Epidermal melanocyte (primary cell): ENCODE measurements at regions not wholly inside any gene's neighbourhood (a gene's known extent, or its start where the extent isn't known, plus 50 kb on each side); places are given as distances from the start of the nearest gene placed in this dataset.

Source experiments
- DNase-seq: peaks from one replicate; pipeline ENCODE4 v3.0.0; 2011; ENCODE audit warnings: low spot score; ENCODE audit not compliant: insufficient read length

DNA sequence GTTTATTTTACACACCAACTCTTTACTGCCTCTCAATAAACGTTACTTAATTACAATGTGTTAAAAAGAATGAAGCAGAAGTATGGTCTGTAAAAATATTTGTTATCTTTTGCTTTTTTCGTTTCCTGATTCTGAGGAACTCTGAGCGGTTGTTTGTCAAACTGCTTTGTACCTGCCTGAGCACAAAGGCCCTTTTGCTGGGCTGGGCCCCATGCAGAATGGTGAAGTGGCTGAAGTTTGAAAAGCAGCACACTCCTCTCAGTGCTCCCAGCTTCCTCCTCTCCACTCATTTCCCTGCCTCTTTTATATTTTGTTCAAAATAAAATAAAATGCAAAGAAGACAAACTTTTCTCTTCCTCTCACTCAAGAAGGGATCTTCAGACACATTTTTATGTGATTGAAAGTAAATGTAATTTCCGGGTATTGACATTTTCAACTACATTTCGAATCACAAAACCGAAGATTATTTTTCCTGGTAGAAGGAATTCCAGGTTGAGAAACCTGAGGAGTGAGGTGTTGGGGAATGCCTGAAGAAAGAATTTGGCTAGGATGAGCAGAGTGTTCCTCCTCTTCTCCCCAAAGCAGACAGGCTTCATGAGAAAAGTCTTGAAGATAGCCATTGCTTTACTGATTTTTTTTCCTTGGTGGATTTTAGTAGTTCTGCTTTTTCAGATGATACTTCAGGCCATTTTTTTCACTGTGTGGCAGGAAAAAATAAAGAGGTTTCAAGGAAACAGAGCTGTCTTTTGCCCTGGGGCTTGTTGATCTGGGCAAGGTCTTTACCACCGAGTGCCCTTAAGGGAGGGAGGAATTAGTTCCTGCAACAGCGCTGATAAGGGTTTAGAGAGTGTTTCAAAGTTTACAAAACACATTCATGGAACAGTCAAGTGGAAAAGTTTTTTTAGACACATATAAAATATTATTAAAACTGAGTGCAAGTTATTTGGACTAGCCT lies 229.8 kb downstream of the NFKBIZ start:
- no peak for DNase-seq

DNA sequence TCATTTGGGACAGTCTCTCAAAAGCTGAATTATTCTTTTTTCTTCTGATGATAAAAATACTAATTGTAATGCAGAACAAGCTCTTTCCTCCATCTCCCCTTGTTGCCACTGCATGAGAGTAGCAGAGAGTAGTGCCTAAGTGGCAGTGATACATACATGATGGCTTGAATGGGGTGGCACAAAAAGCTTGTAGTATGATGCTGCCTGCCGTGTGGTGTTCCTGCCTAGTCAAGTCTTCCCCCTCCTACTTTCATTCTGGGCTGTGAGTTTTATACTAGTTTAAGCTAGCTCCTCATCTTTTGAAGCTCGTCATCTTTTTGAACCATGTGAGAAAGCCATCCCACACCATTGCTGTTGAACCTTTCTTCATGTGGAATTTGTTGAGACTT lies 230.5 kb downstream of the NFKBIZ start:
- no peak for DNase-seq

DNA sequence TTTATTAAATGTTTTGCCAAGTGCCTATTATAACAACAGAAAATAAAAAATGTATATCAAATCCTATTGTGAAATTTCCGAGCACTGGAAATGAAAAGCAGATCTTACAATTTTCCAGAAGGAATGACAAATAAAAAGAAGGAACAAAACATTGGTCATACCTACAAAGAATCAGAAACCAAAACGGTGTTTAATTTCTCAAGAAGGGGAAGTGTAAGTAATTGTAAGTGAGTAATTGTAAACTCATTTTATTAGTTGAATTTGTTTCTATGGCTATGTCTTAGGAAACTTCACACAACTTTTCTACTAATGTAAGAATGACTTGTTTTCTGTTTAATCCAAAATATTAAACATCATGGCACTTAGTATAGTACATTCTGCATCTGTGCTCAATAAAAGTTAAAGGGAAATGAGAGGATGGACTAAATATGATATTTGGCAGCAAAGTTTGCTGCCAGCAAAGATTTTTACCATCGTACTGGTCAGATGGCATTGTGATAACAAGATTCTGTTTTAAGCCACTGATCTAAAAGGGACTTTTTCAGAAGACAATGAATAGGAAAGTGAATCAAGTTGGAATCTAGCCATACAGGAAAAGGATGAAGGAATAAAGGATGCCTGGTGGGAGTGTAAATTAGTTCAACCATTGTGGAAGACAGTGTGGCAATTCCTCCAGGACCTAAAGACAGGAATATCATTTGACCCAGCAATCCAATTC lies 232.4 kb downstream of the NFKBIZ start:
- DNase-seq, result no peak

DNA sequence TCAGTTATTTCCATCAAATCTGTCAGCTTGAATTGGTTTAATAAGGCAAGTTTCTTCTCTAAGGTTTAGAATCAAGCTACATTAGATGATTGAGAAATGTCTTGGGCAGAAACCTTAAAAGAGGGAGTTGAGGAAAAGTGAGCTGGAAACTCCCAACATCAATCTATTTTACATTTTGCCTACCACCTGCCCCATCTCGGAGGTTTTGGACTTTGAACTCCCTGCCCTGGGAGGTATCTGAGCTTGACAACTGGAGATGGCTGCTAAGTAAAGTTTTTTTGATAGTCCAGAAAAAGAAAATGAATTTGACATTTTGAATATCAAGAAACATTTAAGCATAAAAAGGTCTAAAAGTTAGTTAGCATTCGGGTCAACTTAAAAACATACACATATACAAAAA lies 234.2 kb downstream of the NFKBIZ start:
- no peak for DNase-seq

DNA sequence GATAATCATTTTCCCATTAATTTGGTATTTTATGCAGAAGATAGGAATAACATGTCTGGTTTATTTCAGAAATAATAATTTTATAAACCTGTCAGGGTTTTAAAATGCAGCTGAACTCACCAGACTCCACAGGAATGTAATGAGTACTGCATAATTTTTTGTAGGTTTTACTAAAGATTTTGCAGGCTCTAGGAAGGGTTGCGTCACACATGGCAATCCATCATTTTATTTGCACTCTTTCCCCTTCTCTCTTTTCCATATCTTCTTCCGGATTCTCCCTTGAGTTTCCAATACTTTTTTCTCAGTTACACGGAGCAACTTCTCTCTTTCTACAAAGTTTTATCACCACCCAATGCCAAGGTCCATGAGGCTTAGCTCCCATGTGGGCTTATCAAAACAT lies 234.7 kb downstream of the NFKBIZ start:
- DNase-seq, result no peak

DNA sequence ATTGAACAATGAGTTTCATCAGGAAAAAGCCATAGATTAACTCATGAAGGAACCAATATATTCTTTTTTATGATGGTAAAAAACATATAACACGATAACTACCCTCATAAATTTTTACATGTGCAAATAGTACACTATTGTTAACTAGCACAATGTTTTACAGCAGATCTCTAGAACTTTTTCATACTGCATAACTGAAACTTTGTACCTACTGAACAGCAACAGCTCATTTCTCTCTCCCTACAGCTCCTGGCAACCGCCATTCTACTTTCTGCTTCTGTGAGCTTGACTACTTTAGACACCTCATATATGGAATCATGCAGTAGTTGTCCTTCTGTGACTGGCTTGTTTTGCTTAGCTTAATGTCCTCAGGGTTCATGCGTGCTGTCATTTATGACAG lies 235.4 kb downstream of the NFKBIZ start:
- no peak for DNase-seq

DNA sequence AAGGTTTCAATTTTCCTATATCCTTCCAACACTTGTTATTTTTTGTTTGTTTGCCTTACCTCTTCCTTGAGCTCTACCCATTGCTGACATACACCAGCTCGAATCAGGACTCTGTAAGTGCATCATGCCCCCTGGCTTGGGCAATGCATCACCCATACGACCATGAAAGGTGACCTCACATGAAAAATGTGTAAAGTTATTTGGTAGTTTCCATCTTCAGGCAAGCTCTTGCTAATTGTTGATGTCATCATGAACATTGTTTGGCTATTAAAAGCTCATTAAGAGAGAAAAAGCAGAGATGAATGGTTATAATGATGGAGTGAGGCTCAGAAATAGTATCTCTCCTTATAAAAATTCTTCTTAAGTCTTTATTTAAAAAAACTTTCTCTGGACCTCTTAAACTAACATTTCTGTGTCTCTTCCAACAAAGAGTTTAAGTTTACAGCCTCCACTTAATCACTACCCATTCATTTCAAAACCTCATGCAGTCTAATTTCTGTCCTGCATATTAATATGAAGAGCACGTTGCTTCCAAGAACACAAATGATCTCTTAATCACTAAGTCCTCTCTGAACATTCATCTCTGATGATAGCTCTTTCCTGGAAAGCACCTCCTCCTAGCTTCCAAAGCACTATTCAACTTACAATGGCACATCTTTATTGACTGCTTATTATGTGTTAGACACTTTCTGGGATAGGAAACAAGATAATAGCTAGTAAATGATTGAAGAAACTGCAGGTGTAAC lies 236.3 kb downstream of the NFKBIZ start:
- no peak for DNase-seq

DNA sequence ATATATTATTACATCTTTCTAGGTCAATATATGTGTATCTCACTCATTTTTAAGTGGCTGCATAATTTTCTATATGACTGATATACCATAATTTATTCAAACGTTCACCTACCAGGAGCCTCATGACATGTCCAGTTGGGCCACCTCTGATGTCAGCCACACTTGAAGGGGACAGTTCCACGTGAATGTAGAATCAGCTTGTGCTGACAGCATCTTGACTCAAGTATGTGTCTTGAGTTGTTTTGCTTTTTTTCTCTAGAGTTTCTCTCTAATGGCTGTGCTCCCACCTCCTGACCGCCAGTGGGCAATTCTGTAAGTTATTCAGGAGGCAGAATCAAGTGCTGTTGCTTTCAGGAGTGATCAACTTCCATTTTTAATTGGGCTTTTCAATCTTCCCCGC lies 237.9 kb downstream of the NFKBIZ start:
- no peak for DNase-seq

DNA sequence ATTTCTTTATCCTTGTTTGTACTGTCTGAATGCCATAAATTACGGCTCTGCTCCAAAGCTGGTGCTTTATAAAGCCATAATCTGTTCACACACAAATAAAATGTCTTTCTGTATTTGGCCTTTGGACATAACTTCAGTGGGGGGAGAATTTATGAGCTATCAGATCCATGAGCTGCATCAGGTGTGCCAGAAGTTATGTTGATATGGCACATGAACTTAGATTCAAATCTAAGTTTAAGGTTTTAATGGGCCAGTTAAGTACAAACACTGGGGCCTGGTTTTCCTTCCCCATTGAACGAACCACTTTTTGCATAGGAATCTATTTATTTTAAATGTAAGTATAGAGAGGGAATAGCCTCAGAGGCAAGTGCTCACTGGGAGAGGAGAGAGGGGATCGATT lies 239.9 kb downstream of the NFKBIZ start:
- no peak for DNase-seq

DNA sequence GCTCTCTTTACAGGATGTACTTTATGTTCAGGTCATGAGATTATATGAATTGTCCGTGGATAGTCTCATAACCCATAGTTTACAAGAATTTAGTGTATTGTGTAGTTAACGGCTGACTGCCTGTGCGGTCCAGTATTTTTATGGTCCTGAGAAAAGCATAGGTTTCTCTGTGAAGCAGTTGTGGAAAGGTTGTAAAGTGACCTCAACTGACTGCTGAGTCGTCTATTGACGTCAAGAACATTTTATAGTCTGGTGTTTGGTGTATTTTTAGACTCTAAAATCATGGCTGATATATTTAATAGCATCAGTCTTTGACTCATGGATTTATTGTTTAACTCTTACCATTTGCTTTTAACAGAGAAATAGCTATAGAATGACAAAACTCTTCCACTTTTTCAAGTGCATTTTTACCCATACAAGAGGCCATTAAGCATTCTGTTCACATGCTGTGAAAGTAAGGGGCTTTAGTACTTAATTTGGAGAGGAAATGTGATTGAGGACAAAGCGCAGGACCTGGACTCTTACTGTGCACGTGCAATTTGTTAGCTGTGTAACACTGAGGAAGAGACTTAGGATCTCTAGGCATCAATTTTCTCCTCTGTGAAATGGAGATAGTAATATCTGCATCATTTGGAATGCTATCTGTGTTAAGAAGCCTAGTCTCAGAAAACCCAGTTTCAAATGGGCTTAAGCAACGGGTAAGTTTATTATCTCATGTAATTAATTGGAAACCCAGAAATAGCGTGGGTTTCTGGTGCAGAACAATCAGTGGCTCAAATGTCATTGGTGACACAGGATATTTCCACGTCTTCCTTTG lies 240.8 kb downstream of the NFKBIZ start:
- no peak for DNase-seq

DNA sequence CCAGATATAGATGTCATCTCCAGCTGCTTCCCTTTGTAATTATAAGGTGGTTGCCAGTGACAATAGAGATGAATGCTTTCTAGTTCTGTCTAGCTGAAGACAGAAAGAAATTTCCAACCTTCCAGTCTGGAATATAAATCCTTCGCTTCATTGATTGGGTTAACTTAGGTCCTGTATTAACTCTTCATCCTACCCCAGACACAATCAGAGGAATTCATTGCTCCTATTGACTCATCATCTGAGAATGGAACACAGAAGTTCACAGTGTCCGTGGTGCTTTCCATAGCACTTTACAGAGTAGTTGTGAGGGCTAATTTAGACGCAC lies 241.4 kb downstream of the NFKBIZ start:
- DNase-seq, result no peak

DNA sequence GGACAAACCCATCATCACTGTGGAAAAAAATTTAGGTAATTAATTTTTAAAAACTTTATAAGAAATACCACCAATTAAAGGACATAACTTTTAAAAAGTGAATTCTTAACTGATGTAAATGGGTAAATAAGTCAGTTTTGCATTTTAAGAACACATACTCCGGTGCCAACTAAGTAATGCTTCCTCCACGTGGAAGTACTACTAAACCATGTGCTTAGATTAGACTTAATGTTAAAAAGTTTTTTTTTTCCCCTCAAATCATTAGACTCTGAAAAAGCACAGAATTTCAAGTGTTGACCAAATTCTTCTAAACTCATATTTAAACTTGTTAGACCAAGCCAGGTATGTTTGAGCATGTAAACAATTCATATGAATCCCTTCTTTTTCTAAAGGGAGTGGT lies 242.0 kb downstream of the NFKBIZ start:
- no peak for DNase-seq

DNA sequence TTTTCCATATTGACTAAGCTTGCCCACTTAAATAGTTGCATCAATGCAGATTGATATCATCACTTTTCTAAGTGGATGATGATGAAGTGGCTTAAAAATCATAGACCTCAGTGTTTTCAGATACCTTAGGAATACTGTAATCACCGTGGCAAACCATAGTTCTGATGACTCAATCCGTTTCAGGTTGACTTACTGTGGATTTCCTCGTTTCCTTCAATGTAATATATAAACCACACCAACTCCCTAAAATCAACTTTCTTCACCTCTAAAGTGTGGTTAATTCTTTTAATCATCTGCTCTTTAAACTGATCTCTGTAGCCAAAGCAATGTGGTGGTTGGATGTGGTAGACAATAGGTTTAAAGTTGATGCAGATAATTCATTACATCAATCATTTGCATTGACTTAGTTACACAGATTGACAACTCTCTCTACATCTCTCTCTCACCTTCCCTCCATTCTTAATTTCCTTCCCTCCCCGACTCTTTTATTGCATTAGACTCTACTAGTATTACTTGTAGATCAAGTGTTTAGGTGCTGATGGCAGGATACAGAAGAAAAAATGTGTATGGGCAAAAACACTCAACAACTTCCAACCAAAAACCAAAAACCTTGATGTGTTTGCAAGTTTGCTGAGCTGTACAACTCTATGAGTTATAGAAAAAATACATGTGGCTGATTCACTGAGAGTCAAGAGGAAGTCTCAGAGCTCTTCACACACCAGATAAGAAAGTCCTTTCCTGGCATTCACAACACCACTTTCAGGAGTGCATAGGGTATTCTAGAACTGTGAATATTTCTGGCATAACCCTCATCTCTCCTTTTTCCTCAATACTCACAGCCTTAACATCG lies 243.5 kb downstream of the NFKBIZ start:
- no peak for DNase-seq

DNA sequence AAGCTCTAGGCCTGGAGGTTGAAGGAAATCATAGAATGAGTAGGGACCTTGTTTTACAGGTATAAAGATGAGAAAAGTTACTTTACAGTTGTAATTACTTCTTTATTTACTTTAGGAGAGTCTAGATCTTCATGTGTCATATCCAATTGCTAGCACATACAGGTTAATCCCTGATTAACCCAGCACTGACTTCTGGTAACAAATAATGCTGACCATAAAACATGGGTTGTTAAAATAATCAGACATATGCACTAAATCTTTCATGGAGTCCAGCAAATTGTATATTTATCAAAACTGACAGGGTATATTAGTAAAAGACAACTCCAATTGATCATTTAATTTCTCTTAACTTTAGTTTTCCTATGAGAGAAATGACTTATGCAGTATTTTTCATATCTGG lies 245.2 kb downstream of the NFKBIZ start:
- DNase-seq, result no peak

DNA sequence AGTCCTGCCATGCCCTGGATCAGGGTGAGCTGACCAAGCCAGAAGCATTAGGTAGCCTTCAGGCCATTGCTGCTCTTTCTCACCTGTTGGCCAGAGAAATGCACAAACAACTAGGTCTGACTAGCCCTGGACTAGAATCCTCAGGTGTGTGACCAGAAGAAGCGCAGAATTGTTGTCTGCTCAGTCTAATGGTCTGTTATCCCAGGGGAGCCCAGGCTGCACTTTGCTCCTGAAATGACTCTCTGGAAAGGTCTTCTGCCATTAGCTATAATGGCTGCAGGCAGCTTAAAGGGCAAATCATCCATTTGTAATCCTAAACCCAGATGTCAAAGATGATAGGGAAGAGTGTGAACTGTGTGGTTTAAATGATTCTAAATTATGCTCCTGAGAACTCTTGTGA lies 246.1 kb downstream of the NFKBIZ start:
- DNase-seq, result no peak

DNA sequence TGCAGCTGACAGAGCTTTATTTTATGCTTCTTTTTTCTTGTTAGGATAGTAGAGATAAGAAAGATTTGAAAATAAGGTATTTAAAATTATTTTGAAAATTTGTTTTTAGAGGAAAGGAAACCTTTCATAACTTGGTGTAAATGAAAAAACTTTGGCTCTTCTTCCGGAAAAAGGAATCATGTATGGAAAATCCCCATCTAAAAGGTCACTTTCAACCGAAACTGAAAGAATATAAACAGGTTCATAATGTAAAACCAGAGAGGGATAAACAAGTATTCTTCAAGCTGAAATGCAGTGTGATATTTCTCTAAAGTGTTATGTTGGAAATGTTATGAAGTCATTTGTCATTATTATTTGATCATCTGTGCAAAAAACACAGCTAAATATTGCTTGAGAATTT lies 246.8 kb downstream of the NFKBIZ start:
- no peak for DNase-seq

DNA sequence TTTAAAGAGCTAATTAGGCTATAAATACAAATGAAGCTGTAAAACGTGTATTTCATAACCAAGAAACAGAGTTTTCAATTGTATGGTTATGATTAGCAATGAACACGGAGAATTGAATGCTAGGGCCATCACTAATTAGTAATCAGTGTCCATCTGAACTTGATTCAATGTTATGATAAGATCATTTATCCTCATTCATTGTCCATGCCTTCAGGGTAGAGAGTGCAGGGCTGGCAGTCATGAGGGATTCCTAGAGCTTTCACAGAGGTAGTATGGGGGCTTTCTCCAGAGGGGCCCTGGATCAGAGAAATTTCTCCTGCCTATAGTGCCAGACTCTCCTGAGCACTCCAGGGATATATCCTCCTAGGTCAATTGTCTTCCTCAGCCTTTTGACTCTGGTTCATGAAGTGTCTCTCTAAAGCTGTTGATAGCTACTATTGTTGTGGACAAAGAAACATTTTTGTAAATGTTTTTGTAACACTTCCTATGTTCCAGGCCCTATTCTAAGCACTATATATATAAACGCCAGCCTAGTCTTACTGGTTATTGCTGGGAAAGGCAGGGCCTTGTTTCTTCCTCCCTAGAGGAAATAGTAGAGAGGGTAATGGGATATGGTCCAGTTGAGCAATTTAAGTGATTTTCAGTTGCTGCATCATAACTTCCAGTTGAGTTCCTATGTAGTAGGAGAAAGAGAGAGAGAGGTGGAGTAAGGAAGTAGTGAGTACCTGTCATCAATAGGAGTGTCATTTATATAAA lies 249.0 kb downstream of the NFKBIZ start:
- no peak for DNase-seq

DNA sequence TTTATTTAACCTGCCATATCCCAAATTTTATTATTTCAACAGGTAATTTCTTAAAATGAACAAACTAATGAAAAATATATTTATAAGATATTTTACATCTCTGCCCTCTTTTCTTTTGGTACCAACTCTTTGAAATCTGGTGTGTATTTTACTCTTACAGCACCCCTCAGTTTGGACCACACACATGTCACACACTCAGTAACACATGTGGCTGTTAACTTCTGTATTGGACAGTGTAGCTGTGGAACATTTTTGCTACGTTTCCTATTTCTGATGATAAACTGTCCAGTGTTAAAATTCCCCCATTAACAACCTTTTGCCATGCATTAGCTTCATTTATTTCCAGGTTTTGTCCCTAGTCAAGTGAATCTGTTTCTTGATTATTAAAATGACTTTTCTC lies 250.6 kb downstream of the NFKBIZ start:
- no peak for DNase-seq

DNA sequence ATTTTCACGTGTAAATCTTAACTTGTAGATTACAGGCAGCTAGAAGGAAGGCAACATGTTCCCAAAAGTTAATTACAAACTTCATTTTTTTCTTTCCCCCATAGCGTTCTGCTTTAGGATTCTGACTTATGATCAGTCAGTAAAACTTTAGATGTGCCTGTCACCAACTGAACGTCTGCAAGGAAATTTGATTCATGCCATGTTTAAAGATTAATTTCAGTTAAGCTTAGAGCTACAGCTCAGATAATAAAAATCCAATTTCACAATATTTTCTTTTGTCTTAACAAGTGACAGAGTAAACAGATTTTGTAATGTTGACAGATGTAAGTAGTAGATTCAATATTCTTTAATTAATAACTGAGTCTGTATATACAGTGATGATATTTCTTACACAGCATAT lies 253.1 kb downstream of the NFKBIZ start:
- no peak for DNase-seq

DNA sequence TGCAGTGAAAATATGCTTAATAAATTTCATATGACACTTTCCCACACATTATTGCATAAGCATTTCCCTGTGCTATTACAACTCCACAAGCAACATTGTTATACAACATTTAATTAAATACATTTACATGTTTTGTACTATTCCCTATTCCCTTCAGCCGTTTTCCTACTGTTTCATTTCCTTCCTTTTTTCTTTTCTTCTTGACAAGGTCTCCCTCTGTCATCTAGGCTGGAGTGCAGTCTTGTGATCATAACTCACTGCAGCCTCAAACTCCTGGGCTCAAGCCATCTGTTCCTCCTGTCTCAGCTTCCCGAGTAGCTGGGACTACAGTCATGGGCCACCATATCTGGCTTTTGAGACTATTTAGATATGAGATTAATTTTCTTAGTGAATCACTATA lies 254.7 kb downstream of the NFKBIZ start:
- no peak for DNase-seq
